Heart right ventricle (tissue), 16 donors: ENCODE measurements at regions not wholly inside any gene's neighbourhood (a gene's known extent, or its start where the extent isn't known, plus 50 kb on each side); places are given as distances from the start of the nearest gene placed in this dataset.
"Not testable (repeated sequence)": the region's sequence is repeated elsewhere in the genome, so short reads cannot be mapped to it uniquely, and the experiment has no call there.

Experiments
- ATAC-seq, 8 donors: fragments of 200-7000 bp; cut with Tn5 transposase; one replicate each; pipeline ENCODE4 v1.9.1; 2020; ENCODE audit warnings: mild to moderate bottlenecking in 8 of 8, moderate library complexity in 8 of 8, moderate number of reproducible peaks in 1 of 8
- DNase-seq, 2 donors: peaks; one replicate each; pipeline ENCODE4 v3.0.0-alpha.2; 2020
- H3K27ac ChIP-seq, 10 donors: fragments of 200-600 bp; sonication (generic) in 2 of 10; one replicate each; pipeline versions ENCODE4 v1.5.0 to v1.8.0; 2020 to 2022; ENCODE audit warnings: mild to moderate bottlenecking in 3 of 10
- H3K27me3 ChIP-seq, 7 donors: fragments of 200-600 bp; one replicate each; pipeline ENCODE4 v1.8.0; 2021 to 2022; ENCODE audit warnings: mild to moderate bottlenecking in 2 of 7
- H3K36me3 ChIP-seq, 9 donors: fragments of 200-600 bp; sonication (generic) in 1 of 9; one replicate each; pipeline versions ENCODE4 v1.5.0 to v1.8.0; 2020 to 2022; ENCODE audit warnings: mild to moderate bottlenecking in 2 of 9
- H3K4me1 ChIP-seq, 9 donors: fragments of 200-600 bp; sonication (generic) in 1 of 9; one replicate each; pipeline versions ENCODE4 v1.5.0 to v1.8.0; 2020 to 2022; ENCODE audit warnings: mild to moderate bottlenecking in 4 of 9
- H3K4me3 ChIP-seq, 10 donors: fragments of 200-600 bp; sonication (generic) in 2 of 10; one replicate each; pipeline versions ENCODE4 v1.5.0 to v1.8.0; 2020 to 2022; ENCODE audit warnings: mild to moderate bottlenecking in 7 of 10, moderate library complexity in 2 of 10
- H3K9me3 ChIP-seq, 11 donors: fragments of 200-600 bp in 10 of 11; sonication (generic) in 2 of 11; one replicate each; pipeline versions ENCODE4 v1.5.0 to v1.8.0; 2013 to 2022; ENCODE audit warnings: mild to moderate bottlenecking in 2 of 11, control low read depth in 1 of 11, moderate library complexity in 1 of 11
- WGBS, 2 donors: extraction: QIAGEN DNeasy Blood & Tissue Kit; methylation state at CpG; one replicate each; pipeline ENCODE4 v1.1.7; 2013; ENCODE audit warnings: inconsistent platforms in 1 of 2; 5-methylcytosine and 5-hydroxymethylcytosine counted together
- intact Hi-C, 10 donors: fragments of 100-400 bp; cut with DNase I; formaldehyde crosslinking; loops; one replicate each; pipeline versions ENCODE4 v1.11.1 to v1.14.2; 2022
- TF ChIP-seq, protein P1 (sequence below), 9 donors: fragments of 200-600 bp; sonication (generic) in 2 of 9; IDR thresholded peaks; one replicate each; pipeline versions ENCODE4 v1.5.0 to v1.8.0; 2021 to 2022; ENCODE audit warnings: antibody characterized with exemption in 9 of 9, mild to moderate bottlenecking in 5 of 9, moderate library complexity in 1 of 9
- donor health status: Arrhythmogenic right ventricular cardiomyopathy.
- donor health status: ischemic (EF 13 %, LVEDD 7.1; RV severe dilation, severe dysfunction).
- donor health status: healthy with polysubstance abuse.
- donor health status: DM: no; HTN: yes; CAD: no.
- donor health status: DM: no; HTN: no; CAD: no.
- donor health status: ischemic (EF 25% LVEDD 6.9; RV normal size, moderate dysfunction).
- donor health status: ischemic (EF 25% LVEDD 5.7; RV mildly dilated, moderate dysfunction).
- donor health status: healthy.
- donor health status: DM: yes; HTN: yes; CAD: no.
- donor health status: Ischemic cardiomyopathy.
- donor health status: ischemic (EF 35%, LVEDD 5.7; RV mildly dilated, moderate dysfunction).
- donor health status: nonischemic (EF 11% LVEDD 7.7; RV severe dilation, severe dysfunction).
- donor health status: DM: yes; HTN: yes; CAD: no.
- donor health status: PGD.
- donor health status: ischemic (EF 29% LVEDD 5.4; RV normal size, mild dysfunction).
- donor health status: nonischemic (EF 23%, LVEDD 6.1; RV moderate dilation, normal function).

DNA sequence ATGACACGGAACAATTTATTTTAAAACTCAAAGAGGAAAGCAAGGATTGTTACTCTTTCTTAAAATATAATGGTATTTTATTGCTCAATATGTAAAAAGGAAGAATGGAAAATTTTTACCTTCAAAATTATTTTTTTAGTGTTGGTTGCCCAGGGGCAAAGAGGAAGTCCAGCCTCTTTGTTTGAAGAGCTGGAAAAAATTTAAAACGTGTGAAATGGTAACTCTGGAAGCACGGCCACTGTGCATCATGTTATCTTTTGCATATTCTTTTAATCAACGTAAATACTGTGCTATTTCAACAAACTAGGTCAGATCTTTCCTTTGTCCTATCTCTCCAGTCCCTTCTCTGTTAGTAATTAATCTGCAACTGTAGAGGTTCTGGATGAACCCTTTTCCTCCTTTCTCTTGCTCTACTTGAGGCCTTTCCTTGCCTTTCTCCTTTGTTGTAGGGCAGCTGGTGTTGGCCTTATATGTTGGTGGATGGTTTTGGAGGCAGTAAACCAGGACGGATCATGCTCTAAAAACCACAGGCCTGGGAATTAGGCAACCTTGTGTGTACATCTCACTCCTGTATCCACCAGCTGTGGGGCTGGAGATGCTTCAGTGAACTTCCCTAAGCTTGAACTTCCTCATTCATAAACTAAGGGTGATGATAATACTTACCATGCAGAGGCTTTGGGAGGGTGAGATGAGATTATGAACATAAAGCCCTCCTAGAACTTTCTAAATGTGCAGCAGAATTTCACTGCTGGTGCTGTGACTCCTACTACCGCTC lies 143.3 kb downstream of the PRL start:
- WGBS, 2 donors = 83 to 84% methylated on average over 6 of the region's 6 CpGs
- Histone ChIP-seq H3K27me3 (no peaks in the 10 kb centered on the region), H3K36me3 (no peaks in the 10 kb centered on the region), H3K27ac (no peak overlapping the region), H3K9me3 (no peaks in the 10 kb centered on the region), H3K4me3 (no peak overlapping the region), H3K4me1 (peaks cover 3 to 25% (median 19%) of the 10 kb centered on the region in 9 donors)
- ATAC-seq = no peak
- intact Hi-C loops = no loop called here
- no peak for DNase-seq
- TF ChIP-seq, protein P1, sequence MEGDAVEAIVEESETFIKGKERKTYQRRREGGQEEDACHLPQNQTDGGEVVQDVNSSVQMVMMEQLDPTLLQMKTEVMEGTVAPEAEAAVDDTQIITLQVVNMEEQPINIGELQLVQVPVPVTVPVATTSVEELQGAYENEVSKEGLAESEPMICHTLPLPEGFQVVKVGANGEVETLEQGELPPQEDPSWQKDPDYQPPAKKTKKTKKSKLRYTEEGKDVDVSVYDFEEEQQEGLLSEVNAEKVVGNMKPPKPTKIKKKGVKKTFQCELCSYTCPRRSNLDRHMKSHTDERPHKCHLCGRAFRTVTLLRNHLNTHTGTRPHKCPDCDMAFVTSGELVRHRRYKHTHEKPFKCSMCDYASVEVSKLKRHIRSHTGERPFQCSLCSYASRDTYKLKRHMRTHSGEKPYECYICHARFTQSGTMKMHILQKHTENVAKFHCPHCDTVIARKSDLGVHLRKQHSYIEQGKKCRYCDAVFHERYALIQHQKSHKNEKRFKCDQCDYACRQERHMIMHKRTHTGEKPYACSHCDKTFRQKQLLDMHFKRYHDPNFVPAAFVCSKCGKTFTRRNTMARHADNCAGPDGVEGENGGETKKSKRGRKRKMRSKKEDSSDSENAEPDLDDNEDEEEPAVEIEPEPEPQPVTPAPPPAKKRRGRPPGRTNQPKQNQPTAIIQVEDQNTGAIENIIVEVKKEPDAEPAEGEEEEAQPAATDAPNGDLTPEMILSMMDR (IDR thresholded peaks at IDR 0.05) = no peak

DNA sequence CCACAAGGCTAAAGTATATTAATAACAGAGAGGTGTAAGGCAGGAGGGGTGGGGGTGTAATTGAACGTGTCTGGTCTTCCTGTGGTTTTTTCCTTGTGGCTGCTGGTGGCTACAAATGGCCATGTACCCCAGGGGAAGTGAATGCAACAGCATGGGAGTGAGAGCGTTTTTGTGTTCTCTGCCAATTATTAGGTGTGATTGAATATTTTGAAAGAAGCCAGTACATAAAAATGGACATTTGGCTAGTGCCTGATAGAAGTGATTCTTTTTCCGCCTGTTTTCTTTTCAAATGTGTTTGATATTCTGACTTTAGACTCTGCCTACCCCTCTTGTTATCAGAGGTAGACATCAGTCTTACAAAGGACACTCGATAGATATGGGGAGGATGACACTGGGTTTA lies 141.3 kb downstream of the PRL start:
- Histone ChIP-seq H3K9me3 (no peaks in the 10 kb centered on the region), H3K4me1 (peaks cover 0 to 5% (median under 1%) of the 10 kb centered on the region in 9 donors), H3K36me3 (no peaks in the 10 kb centered on the region), H3K27ac (no peak overlapping the region), H3K4me3 (no peak overlapping the region), H3K27me3 (no peaks in the 10 kb centered on the region)
- TF ChIP-seq, protein P1 (IDR thresholded peaks at IDR 0.05) = no peak
- ATAC-seq (no peak), DNase-seq (no peak)
- intact Hi-C loops = no loop called here
- 86 to 89% methylated on average over 4 of the region's 4 CpGs for WGBS, 2 donors

DNA sequence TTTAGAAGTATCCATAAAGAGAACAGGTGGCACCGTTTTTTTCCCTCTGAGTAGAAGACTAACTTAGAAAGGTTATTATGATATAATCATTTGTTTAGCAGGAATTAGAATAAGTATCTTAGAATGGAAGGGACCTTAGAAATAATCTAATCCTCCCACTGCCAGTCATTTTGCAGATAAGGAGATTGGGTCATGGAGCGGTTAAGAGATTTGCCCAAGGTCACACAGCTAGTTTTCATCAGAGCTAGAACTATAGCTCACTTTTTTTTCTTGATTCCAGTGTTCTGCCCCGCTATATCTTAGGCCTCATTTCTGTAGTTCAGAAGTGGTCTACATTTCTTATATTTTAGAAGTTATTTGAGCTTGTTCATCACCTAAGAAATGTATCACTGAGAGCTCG lies 139.6 kb downstream of the PRL start:
- Histone ChIP-seq H3K27me3 (no peaks in the 10 kb centered on the region), H3K27ac (no peak overlapping the region), H3K9me3 (peaks cover 0 to 3% (median 0%) of the 10 kb centered on the region in 11 donors), H3K4me3 (no peak overlapping the region), H3K36me3 (no peaks in the 10 kb centered on the region), H3K4me1 (no peaks in the 10 kb centered on the region)
- DNase-seq (no peak), ATAC-seq (no peak)
- intact Hi-C loops = no loop called here
- TF ChIP-seq, protein P1 (IDR thresholded peaks at IDR 0.05) = no peak
- 90 to 93% methylated on average over 4 of the region's 4 CpGs for WGBS, 2 donors

- Histone ChIP-seq H3K4me3 (no peak overlapping the region), H3K9me3 (peaks cover 0 to 25% (median 0%) of the 10 kb centered on the region in 11 donors), H3K36me3 (no peaks in the 10 kb centered on the region), H3K27ac (no peak overlapping the region), H3K4me1 (no peaks in the 10 kb centered on the region), H3K27me3 (no peaks in the 10 kb centered on the region)
- ATAC-seq (no peak), DNase-seq (no peak)
- intact Hi-C loops = no loop called here
- TF ChIP-seq, protein P1 (IDR thresholded peaks at IDR 0.05) = no peak
These were observed 132.6 kb downstream of the PRL start for GRCh38 chr6:22164236-22164635.

- H3K36me3 ChIP-seq, H3K27ac ChIP-seq, ATAC-seq, H3K27me3 ChIP-seq, intact Hi-C loops, H3K4me3 ChIP-seq, H3K4me1 ChIP-seq, DNase-seq: not testable (repeated sequence)
- peaks cover 0 to 48% (median 30%) of the 10 kb centered on the region in 11 donors for H3K9me3 ChIP-seq
- WGBS, 2 donors = 98 to 99% methylated on average over 5 of the region's 5 CpGs
These were observed 125.8 kb downstream of the PRL start for GRCh38 chr6:22171006-22171405.

GRCh38 chr6:22171885-22172284 lies 125.0 kb downstream of the PRL start:
- peaks cover 0 to 48% (median 30%) of the 10 kb centered on the region in 11 donors for H3K9me3 ChIP-seq
- H3K27me3 ChIP-seq, H3K4me3 ChIP-seq, H3K27ac ChIP-seq, ATAC-seq, intact Hi-C loops, H3K4me1 ChIP-seq, DNase-seq, H3K36me3 ChIP-seq: not testable (repeated sequence)
- 92 to 96% methylated on average over 14 to 15 of the region's 15 CpGs for WGBS, 2 donors
